ENCODE measurements at regions not wholly inside any gene's neighbourhood (a gene's known extent, or its start where the extent isn't known, plus 50 kb on each side); places are given as distances from the start of the nearest gene placed in this dataset.

GRCh38 chr15:95489103-95489502 is 841.4 kb upstream of the NR2F2 start:
- DNase-seq (ENCODE audit: low read depth in 2 of 2): no peak

DNA sequence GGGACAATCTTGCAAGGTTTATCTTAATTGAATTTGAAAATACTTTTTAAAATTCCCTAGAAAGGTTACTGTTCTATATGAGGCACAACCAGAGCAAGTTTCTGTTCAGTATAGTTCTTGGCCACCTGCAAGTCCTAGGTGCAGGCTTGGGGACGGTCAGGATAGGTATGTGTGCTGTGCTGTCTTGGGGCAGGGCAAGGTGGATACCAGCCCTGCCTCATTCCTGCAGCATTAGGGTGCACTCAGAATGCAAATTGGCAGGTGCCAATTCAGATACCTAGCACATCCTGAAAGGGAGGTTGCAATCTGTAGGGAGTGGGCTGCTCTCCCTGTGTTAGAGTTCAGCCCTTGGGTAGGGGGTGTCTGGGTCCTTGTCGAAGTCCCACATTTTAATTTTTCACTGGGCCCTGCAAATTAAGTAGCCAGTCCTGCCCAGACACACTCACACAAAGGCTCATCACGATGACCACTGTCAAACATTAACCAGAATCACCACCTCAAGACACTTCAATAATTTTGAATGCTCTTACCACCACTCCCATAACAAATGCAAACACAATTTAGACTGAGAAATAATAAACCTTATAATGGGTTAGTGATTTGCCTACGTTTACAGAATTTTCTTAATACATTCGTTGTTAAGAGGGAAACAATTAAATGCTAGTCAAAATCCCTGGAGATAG is 838.0 kb upstream of the NR2F2 start:
- DNase-seq (ENCODE audit: low read depth in 2 of 2): no peak

- no peak for DNase-seq (ENCODE audit: low read depth in 2 of 2)
These were observed 835.4 kb upstream of the NR2F2 start for GRCh38 chr15:95494971-95495541.

GRCh38 chr15:95497634-95498033 is 832.9 kb upstream of the NR2F2 start:
- no peak for DNase-seq (ENCODE audit: low read depth in 2 of 2)

DNA sequence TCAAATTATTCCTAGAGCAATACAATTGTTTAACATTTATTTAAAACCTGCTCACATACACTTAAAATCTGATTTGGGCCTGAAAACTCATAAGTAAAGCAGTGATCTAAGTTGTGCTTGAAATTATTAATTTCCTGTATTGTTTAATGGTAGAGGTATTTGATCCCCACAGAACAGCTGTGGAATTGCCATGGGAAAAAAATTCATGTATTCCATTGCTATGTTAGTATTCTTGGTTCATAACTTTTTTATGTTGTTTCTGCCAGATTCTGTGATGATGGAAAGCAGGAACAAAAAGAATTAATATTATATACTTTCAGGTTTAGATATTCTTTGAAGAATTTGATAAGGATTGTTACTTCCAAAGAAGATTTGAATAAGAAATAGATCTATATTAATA is 831.5 kb upstream of the NR2F2 start:
- DNase-seq (ENCODE audit: low read depth in 2 of 2): no peak

- DNase-seq (ENCODE audit: low read depth in 2 of 2): no peak
These were observed 831.1 kb upstream of the NR2F2 start for GRCh38 chr15:95499397-95499796.

DNA sequence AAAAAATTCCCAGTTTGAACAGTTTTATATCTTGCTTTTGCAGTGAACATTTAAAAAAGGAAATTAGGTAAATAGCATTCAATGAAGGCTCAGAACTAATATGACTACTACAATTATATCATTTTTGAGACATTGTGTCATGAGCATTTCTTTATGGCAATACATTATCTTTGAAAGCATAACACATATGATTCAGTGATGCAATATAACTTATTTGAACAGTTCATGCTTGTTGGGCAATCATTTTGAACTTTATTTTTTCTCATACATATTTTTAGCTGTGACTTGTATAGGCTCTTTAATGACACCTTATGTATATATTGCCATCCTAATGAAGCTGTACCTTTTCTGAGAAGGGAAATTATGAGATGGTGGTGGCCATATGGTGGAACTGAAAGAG is 828.6 kb upstream of the NR2F2 start:
- DNase-seq (ENCODE audit: low read depth in 2 of 2): no peak

DNA sequence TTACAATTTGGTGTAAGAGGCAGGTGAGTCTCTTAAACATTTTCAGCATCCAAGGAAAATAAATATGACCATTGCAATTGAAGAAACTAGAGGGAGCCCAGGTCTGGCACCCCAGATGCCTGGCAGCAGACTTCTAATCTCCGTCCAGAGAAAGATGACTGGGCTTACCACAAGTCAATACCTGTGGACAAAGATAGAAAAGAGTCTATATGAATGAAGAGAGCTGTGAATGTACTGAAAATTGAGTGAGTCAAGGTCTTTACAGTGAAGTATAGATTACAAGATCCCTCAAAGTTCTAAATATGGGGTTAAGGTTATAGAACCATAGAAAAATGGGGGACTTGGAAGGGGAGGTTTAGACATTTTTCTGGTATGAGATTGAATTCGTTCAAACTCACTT is 827.4 kb upstream of the NR2F2 start:
- no peak for DNase-seq (ENCODE audit: low read depth in 2 of 2)

- no peak for DNase-seq (ENCODE audit: low read depth in 2 of 2)
These were observed 826.8 kb upstream of the NR2F2 start for GRCh38 chr15:95503640-95504225.

DNA sequence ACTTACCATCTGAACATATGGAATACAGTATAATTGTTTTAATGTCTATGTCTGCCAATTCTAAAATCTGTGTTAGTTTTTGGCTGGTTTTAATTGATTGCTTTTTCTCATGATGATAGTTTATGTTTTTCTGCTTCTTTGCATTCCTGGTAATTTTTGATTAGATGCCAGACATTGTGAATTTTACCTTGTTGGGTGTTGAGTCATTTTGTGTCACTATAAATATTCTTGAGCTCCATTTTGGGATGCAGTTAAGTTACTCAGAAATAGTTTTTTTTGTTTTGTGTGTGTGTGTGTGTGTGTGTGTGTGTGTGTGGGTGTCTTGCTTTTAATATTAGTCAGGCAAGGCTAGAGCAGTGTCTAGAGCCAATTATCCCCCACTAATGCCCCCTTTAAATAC is 818.8 kb upstream of the NR2F2 start:
- DNase-seq (ENCODE audit: low read depth in 2 of 2): no peak

GRCh38 chr15:95512906-95513305 is 817.6 kb upstream of the NR2F2 start:
- no peak for DNase-seq (ENCODE audit: low read depth in 2 of 2)

GRCh38 chr15:95519887-95520286 is 810.6 kb upstream of the NR2F2 start:
- DNase-seq (ENCODE audit: low read depth in 2 of 2): no peak

- no peak for DNase-seq (ENCODE audit: low read depth in 2 of 2)
These were observed 810.0 kb upstream of the NR2F2 start for GRCh38 chr15:95520511-95520910.

DNA sequence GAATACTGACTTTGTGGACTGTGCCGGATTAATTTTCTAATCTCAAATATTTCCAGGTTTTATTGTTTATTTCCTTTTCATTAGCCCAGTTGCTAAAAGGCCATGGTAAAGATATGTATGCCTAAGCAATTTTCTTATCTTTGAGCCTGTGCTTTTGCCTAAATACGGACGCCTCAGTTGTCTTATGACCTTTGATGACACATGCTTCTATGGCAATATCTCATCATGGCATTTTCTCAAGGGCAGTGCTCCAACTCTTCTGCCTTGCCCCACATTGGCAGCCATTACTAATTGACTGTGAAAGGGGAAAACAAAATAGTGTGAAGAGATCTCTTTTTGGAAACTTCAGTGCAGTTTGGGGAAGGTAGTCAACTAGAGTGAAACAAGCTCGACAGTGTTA is 809.6 kb upstream of the NR2F2 start:
- DNase-seq (ENCODE audit: low read depth in 2 of 2): no peak

- DNase-seq (ENCODE audit: low read depth in 2 of 2): no peak
These were observed 808.0 kb upstream of the NR2F2 start for GRCh38 chr15:95522533-95522932.

DNA sequence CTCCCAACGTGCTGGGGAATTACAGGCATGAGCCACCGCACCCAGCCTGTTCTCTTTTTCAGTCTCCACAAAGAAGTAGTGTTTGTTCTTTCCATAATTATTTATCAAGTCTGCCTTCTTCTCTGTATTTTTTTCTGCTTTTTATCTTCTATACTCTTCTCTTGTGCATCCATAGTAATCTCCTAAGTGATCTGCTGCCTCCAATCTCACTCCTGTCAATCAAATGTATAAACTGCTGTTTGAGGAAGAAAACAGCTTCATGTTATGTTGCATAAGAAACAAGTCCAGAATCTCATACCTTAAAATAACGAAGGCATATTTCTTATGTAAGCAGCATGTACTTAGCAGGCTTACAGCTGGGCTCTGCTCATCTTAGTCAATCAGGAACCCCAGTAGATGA is 801.6 kb upstream of the NR2F2 start:
- DNase-seq (ENCODE audit: low read depth in 2 of 2): no peak

- no peak for DNase-seq (ENCODE audit: low read depth in 2 of 2)
These were observed 793.9 kb upstream of the NR2F2 start for GRCh38 chr15:95536638-95537037.

- DNase-seq (ENCODE audit: low read depth in 2 of 2): no peak
These were observed 791.8 kb upstream of the NR2F2 start for GRCh38 chr15:95538693-95539092.

DNA sequence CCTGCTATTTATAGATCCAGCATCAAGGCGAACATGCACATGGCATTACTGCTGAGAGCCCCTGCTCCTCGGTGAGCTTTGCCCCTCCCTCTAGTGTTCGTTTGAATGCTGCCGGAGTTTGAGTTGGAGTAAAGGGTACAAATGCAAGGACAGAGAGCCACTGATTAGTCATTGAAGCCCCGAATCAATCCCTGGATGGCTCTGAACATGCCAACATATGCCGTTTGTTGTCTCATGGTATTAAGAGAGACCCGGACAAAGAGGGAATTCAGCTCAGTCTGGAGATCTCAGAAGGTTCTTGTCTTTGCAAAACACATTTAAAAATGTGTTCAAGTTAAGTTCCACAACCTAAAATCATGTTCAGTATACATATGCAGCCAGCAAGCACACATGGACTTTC is 789.2 kb upstream of the NR2F2 start:
- DNase-seq (ENCODE audit: low read depth in 2 of 2): no peak

DNA sequence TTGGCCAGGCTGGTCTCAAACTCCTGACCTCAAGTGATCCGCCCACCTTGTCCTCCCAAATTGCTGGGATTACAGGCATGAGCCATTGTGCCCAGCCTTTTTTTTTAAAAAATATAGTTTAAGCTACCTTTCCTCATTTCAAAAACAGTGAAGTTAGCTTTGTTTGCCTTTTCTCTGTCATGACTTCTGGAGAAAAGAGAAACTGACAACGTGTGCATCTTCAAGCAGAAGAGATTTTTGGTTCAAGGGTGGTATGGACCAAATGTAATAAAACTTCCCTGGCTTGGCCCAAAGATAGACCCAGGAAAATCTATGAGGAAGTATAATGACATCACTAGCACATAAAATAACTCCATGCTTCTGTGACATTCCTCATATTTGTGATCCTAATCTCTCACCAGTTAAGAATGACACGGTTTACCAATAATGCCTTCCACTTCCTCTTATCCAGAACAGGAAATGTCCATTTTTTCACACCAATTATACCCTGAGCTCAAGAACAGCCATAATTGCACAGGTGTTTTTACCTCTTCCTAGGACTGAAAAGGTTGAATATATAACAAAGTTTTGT is 781.2 kb upstream of the NR2F2 start:
- no peak for DNase-seq (ENCODE audit: low read depth in 2 of 2)

GRCh38 chr15:95550702-95551101 is 779.8 kb upstream of the NR2F2 start:
- DNase-seq (ENCODE audit: low read depth in 2 of 2): no peak

GRCh38 chr15:95556225-95556624 is 774.3 kb upstream of the NR2F2 start:
- no peak for DNase-seq (ENCODE audit: low read depth in 2 of 2)

GRCh38 chr15:95556866-95557225 is 773.7 kb upstream of the NR2F2 start:
- no peak for DNase-seq (ENCODE audit: low read depth in 2 of 2)
